Endodermal cell (in vitro differentiated cells): ENCODE measurements at regions not wholly inside any gene's neighbourhood (a gene's known extent, or its start where the extent isn't known, plus 50 kb on each side); places are given as distances from the start of the nearest gene placed in this dataset.

Source experiments
- DNase-seq: peaks from one replicate; pipeline ENCODE4 v3.0.0-alpha.2; 2017
- H3K27ac ChIP-seq: 2 replicates; pipeline ENCODE4 v1.5.1; 2013; ENCODE audit warnings: mild to moderate bottlenecking, low read depth, low read length, moderate library complexity
- H3K27me3 ChIP-seq: 2 replicates; pipeline ENCODE4 v1.6.1; 2013; ENCODE audit warnings: mild to moderate bottlenecking, low read length, moderate library complexity; ENCODE audit not compliant: insufficient read depth, control insufficient read depth, poor library complexity, severe bottlenecking
- H3K36me3 ChIP-seq: 2 replicates; pipeline ENCODE4 v1.7.0; 2013; ENCODE audit warnings: mild to moderate bottlenecking, low read length, moderate library complexity; ENCODE audit not compliant: control insufficient read depth, insufficient read depth
- H3K4me1 ChIP-seq: one replicate; pipeline ENCODE4 v1.7.0; 2013; ENCODE audit warnings: low read length; ENCODE audit not compliant: control insufficient read depth, insufficient read depth
- H3K4me3 ChIP-seq: 2 replicates; pipeline ENCODE4 v1.5.1; 2013; ENCODE audit warnings: mild to moderate bottlenecking, low read length, moderate library complexity
- H3K9ac ChIP-seq: 2 replicates; pipeline ENCODE4 v1.6.1; 2013; ENCODE audit warnings: mild to moderate bottlenecking, low read length, moderate library complexity; ENCODE audit not compliant: poor library complexity, severe bottlenecking; ENCODE audit errors: extremely low read depth
- H3K9me3 ChIP-seq: 2 replicates; pipeline ENCODE4 v1.6.1; 2013; ENCODE audit warnings: mild to moderate bottlenecking, low read length, moderate library complexity; ENCODE audit not compliant: control insufficient read depth
- H3K27ac Mint-ChIP-seq: 2 replicates; pipeline ENCODE4 v1.8.0; 2020; ENCODE audit warnings: mixed read lengths
- H3K27me3 Mint-ChIP-seq: 2 replicates; pipeline ENCODE4 v1.8.0; 2021; ENCODE audit warnings: mild to moderate bottlenecking, mixed read lengths; ENCODE audit not compliant: insufficient read depth
- H3K36me3 Mint-ChIP-seq: 2 replicates; pipeline ENCODE4 v1.8.0; 2020; ENCODE audit warnings: low read depth, mixed read lengths
- H3K4me1 Mint-ChIP-seq: 2 replicates; pipeline ENCODE4 v1.8.0; 2020; ENCODE audit warnings: mixed read lengths
- H3K4me3 Mint-ChIP-seq: 2 replicates; pipeline ENCODE4 v1.8.0; 2020; ENCODE audit warnings: mild to moderate bottlenecking, moderate library complexity, mixed read lengths
- H3K9me3 Mint-ChIP-seq: 2 replicates; pipeline ENCODE4 v1.8.0; 2020; ENCODE audit warnings: mild to moderate bottlenecking, mixed read lengths
- WGBS, 2 experiments: methylation state at CpG; one replicate each; pipeline versions ENCODE4 v1.1.5 to v1.1.7; 2013; ENCODE audit warnings: missing lambda C conversion rate in 2 of 2, mixed read lengths in 1 of 2; ENCODE audit not compliant: insufficient coverage in 1 of 2, insufficient read length in 1 of 2; 5-methylcytosine and 5-hydroxymethylcytosine counted together
- TF ChIP-seq, protein P1 (sequence below): fragments of 200-600 bp; sonication (generic); conservative IDR thresholded peaks from 2 replicates; pipeline ENCODE4 v1.5.0; 2021; ENCODE audit warnings: antibody characterized with exemption, mild to moderate bottlenecking

- H3K9me3 ChIP-seq = no peaks in the 10 kb centered on the region
- Mint-ChIP-seq H3K27ac (no peak overlapping the region), H3K4me3 (no peak overlapping the region), H3K36me3 (no peaks in the 10 kb centered on the region), H3K9me3 (no peaks in the 10 kb centered on the region), H3K27me3 (no peaks in the 10 kb centered on the region), H3K4me1 (no peaks in the 10 kb centered on the region)
- H3K27me3 ChIP-seq = no peaks in the 10 kb centered on the region
- DNase-seq = no peak
- H3K4me3 ChIP-seq = no peak overlapping the region
- TF ChIP-seq, protein P1, sequence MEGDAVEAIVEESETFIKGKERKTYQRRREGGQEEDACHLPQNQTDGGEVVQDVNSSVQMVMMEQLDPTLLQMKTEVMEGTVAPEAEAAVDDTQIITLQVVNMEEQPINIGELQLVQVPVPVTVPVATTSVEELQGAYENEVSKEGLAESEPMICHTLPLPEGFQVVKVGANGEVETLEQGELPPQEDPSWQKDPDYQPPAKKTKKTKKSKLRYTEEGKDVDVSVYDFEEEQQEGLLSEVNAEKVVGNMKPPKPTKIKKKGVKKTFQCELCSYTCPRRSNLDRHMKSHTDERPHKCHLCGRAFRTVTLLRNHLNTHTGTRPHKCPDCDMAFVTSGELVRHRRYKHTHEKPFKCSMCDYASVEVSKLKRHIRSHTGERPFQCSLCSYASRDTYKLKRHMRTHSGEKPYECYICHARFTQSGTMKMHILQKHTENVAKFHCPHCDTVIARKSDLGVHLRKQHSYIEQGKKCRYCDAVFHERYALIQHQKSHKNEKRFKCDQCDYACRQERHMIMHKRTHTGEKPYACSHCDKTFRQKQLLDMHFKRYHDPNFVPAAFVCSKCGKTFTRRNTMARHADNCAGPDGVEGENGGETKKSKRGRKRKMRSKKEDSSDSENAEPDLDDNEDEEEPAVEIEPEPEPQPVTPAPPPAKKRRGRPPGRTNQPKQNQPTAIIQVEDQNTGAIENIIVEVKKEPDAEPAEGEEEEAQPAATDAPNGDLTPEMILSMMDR = no peak
- WGBS, 2 experiments = 92 to 93% methylated on average over 5 to 16 of the region's 16 CpGs
- H3K4me1 ChIP-seq = no peaks in the 10 kb centered on the region
- H3K9ac ChIP-seq = no peak overlapping the region
- H3K36me3 ChIP-seq = no peaks in the 10 kb centered on the region
- H3K27ac ChIP-seq = no peak overlapping the region
These were observed 207.0 kb upstream of the C14orf180 start for GRCh38 chr14:104372390-104373054.

DNA sequence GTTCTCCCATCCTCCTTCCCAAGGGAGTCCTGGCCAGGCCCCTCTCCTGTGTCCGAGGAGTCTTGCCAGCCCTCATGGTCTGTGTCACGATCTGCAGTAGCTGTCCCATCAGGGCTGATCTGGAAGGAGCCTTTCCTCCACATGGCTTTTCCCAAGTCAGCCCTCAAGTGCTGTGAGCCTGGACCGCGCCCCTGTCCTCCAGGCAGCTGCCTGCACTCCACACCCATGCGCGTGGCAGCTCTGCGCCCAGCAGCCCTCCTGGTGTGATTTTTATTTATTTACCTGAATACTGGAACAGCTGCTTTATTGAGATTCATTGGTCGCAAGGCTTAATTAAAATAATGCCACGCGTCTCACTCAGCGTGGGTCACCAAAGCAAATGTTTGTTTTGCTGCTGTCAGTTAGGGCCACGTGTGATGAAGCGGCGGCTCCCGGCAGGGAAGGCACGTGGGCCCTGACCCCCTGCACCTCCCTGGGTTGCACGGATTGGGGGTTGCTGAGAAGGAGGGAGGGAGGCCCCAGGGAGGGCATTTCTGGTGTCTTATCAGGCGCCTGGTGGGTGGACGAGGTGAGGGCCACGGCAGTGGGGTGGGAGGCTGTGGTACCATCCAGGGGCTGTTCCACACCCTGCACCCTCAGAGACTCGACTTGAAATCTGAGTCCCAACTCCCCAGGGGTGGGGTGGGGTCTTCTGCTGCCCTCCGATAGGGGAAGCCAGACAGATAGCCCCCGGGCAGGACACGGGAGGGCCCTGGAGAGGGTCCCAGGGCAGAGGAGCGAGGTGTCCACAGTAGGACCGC lies 206.3 kb upstream of the C14orf180 start:
- Histone ChIP-seq H3K27me3 (no peaks in the 10 kb centered on the region), H3K27ac (no peak overlapping the region), H3K9me3 (no peaks in the 10 kb centered on the region), H3K36me3 (no peaks in the 10 kb centered on the region), H3K9ac (no peak overlapping the region), H3K4me1 (no peaks in the 10 kb centered on the region), H3K4me3 (no peak overlapping the region)
- no peak for DNase-seq
- 91 to 94% methylated on average over 15 to 26 of the region's 26 CpGs for whole genome bisulfite sequencing, 2 experiments
- Mint-ChIP-seq H3K27ac (no peak overlapping the region), H3K36me3 (no peaks in the 10 kb centered on the region), H3K27me3 (no peaks in the 10 kb centered on the region), H3K9me3 (no peaks in the 10 kb centered on the region), H3K4me3 (no peak overlapping the region), H3K4me1 (no peaks in the 10 kb centered on the region)
- TF ChIP-seq, protein P1 = no peak

DNA sequence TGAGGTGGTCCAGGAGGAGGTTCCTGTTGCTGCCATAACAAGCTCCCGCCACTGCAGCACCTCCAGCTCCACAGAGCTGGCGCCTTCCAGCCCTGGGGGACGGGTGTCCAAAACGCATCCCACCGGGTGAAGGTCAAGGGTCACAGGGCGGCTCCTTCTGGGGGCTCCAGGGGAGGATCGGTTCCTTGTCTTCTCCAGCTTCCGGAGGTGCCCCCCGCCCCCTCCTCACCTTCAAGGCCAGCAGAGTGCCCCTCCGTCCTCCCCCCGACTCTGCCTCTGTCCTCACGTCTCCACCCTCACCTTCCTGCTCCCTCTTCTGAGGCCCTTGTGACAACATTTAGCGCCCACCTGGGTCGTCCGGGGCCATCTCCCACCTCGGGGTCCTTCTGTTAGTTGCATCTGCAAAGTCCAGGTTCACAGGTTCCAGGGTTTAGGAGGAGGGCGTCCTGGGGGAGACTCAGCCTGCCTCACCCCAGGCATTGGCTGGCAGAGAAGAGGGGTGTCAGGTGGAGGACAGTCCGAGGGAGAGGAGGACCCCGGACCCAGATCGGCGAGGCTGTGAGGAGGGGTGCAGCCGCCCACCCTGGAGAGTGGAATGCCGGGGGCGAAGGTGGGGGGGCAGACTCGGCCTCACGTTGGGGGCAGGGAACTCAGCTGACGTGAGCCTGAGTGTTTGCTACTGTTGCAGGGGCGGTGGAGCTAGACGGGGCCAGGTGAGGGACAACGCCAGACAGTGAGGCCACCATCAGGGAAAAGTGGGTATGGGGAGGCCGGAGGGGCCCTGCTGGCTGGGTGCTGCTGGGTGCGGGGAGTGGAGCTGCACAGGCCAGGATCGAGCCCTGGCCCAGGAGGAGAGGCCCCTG lies 205.5 kb upstream of the C14orf180 start:
- peaks cover 3% of the 10 kb centered on the region for H3K27me3 Mint-ChIP-seq
- Histone ChIP-seq H3K9ac (no peak overlapping the region), H3K27me3 (no peaks in the 10 kb centered on the region), H3K9me3 (no peaks in the 10 kb centered on the region), H3K4me1 (no peaks in the 10 kb centered on the region), H3K27ac (no peak overlapping the region), H3K4me3 (no peak overlapping the region), H3K36me3 (no peaks in the 10 kb centered on the region)
- TF ChIP-seq, protein P1 = no peak
- no peak for DNase-seq
- no peaks in the 10 kb centered on the region for H3K9me3 Mint-ChIP-seq
- no peak overlapping the region for H3K27ac Mint-ChIP-seq
- no peaks in the 10 kb centered on the region for H3K4me1 Mint-ChIP-seq
- 90 to 92% methylated on average over 24 to 33 of the region's 33 CpGs for WGBS, 2 experiments
- H3K4me3 Mint-ChIP-seq = no peak overlapping the region
- no peaks in the 10 kb centered on the region for H3K36me3 Mint-ChIP-seq
